GM21390 (cell line): ENCODE measurements at regions not wholly inside any gene's neighbourhood (a gene's known extent, or its start where the extent isn't known, plus 50 kb on each side); places are given as distances from the start of the nearest gene placed in this dataset.

Experiments used
- ATAC-seq: cut with Tn5 transposase; IDR thresholded peaks from one replicate; pipeline ENCODE4 v1.9.1; 2021; ENCODE audit not compliant: unreplicated experiment

- ATAC-seq, result no peak
Observed at GRCh38 chr4:134393592-134393991, 192.0 kb upstream of the PABPC4L start.

DNA sequence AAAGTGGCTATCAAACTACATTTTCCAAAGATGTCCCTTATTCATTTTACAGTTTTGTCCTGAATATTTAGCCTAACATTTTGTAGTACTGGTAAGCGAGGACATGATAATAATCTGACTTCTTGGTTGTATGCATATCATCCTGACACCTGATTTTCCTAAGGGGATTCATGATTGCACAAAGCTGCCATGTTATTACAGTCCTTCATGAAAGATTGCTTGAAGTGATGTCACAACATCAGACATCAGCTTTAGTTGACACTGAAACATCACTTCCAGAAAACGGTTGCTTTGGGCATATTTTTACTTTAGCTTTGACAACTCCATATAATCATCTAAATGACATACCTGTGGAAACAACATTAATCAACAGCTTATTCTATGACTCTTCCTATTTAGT, 188.7 kb upstream of the PABPC4L start:
- no peak for ATAC-seq

DNA sequence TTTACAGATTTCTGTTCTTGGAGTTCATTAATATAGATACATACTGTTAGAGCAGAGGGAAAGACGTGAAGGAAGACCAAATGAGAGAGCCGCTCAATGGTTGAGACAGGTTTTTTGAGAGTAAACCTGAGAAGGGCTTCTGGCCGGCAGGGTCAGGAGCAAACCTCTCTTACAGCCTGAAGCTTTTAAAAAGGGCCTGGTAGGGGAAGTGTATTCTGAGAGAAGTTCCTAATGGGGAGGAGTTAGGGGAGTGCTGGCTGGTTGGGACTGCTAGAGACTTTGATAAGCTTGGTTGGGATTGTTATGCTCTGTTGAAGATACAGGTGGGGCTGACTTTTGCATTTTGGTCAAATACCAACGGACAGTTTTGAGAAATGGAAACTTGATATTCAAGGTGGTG, 186.8 kb upstream of the PABPC4L start:
- no peak for ATAC-seq

DNA sequence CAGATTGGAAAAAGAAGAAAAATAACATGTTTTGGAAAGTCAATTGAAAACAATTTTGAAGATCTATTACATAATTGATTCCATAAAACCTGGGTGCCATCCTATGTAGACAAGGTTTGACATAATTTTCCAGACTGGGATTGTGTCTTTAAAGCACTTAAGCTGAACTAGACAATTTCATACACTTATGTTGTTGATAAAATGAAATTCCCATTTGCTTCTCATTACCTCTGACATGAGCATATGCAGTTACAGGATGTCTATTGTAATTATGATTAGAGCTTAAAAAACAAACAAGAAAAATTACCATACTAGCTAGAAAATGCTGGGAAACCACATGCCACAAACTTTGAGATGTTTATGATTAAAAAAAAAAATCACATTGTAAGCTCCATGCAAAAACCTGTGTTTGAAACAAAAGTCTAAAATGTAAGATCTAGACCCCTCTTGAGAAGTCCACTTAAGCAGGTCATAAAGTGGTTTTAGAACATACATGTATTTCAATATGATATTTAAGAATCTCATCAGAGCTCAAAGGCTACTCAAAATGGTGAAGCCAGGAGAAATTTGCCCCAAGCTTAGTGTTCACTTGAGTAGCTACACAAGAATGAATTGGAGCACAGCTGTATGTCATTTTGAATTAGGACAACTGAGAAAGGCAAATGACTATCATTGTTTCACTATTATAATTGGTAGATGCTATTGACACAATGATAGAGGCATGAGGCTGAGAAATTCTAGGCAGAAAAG, 181.1 kb upstream of the PABPC4L start:
- no peak for ATAC-seq

DNA sequence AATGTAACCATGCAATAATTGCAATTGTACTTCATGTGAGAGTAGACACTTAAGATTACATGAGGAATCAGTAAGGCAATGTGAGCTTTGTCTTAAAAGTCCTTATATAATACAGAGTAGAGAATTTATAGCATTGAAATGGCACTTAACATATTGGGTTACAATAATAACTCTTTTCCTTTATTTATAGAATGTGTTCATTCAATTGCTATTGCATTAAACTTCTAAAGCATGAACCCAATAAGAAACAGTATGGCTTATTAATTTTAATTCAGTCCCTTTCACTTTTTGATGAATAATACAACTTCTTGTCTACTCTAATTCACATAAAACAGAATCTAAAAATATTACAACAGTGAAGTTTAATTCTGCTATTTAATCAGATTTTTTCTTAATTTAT, 174.2 kb upstream of the PABPC4L start:
- ATAC-seq, result no peak

DNA sequence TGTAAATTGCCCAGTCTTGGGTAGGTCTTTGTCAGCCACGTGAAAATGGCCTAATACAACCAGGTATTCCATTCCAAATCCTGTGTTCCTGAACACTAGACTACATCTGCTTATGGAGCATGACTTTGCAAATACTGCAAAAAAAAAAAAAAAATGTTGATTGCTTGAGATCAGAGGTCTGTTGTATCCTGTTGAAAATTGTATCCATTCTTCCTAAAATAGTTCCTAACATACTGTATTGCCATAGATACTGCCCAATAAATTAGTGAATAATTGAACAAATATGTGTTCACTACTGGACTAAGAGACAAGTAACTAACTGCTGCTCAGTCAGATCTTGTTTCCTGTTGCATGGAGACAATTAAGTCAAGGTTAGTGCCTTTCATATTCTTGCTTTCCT, 164.3 kb upstream of the PABPC4L start:
- ATAC-seq, result no peak

DNA sequence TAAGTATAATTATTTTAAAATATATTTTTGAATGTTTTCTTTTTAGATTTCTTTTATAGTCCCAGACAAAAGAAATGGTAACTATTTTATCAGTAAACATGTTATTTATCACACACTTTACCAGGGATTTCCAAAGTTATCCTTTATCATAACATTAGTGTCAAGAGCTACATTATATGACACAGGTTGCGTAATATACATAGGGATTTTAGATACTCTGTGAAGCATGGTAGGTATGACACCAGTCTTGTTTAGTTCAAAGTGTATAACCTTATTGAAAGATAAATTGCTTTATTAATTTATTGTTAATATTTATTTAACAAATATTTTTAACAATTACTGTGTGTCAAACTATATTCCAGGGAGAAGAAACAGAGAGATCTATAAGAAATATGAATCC, 163.3 kb upstream of the PABPC4L start:
- ATAC-seq, result no peak

DNA sequence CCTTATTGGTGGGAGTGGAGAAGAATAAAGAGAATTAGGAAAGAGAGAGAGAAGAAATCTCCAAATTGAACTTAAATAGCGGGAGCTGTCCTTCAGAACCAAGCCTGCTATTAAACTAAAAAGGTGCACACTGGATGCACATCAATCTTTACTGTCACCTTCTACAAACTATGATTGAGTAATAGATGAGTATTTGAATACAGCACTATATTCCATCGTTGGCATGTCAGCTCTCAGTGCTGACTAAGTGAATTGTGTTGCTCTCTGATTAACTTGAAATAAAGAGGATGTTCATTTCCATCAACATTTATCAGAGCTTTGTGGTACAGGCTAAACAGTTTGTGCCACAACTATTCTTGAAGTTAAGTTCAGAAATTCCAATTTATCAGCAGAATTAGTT, 143.7 kb upstream of the PABPC4L start:
- ATAC-seq, result no peak

DNA sequence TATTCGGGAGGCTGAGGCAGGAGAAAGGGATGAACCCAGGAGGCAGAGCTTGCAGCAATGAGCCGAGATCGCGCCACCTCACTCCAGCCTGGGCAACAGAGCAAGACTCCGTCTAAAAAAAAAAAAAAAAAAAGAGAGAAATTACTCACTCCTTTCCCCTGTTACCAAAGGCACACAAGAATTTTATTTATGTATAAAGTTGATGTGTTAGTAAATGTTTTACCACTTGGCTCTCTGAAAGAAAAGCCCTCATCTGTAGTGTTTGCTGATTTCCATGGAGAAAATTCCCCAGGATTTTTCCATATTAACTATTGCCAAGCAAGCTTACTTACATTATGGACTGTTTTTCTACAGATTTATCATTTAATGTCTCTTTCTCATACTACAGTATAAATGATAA, 142.1 kb upstream of the PABPC4L start:
- ATAC-seq, result no peak

DNA sequence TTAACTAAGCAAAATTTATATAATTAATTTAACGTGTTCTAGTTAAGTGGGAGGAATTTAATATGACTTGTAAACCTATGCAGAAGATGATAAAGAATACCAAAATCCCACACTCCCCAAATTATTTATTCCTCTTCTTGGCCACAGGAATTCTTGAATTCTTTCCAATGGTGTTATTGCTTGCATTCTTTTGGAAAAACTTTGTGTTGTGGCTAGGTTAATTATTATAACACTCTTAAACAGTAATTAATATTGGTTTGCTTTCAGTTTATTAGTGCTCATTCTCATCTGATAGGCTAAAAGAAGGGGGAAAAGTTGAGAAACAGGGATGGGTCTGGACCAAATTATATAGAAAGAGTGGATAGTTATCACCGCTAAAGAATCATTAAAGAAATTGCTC, 141.5 kb upstream of the PABPC4L start:
- ATAC-seq, result no peak

GRCh38 chr4:134337574-134337973, 136.0 kb upstream of the PABPC4L start:
- ATAC-seq, result no peak

GRCh38 chr4:134328741-134329140, 127.2 kb upstream of the PABPC4L start:
- no peak for ATAC-seq

GRCh38 chr4:134327274-134328122, 125.9 kb upstream of the PABPC4L start:
- no peak for ATAC-seq

- no peak for ATAC-seq
Observed at GRCh38 chr4:134326866-134327265, 125.3 kb upstream of the PABPC4L start.

DNA sequence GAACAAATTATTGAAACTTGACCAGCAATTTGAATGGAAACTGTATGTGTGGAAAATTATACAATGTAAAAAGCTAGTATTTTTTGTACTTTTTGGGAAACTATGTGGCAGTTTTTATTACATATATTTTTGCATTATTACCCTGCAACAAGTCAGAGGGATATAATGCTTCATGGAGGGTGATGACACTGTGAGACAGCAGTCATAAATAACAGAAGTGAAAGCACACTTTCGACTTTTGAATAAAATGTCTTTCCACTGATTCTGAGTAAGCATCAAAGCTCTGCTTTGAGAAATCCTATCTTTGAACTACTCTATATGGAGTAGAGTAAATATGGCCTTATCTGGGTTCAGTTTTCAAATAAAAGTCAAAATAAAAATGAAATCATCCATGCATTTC, 122.6 kb upstream of the PABPC4L start:
- ATAC-seq, result no peak

DNA sequence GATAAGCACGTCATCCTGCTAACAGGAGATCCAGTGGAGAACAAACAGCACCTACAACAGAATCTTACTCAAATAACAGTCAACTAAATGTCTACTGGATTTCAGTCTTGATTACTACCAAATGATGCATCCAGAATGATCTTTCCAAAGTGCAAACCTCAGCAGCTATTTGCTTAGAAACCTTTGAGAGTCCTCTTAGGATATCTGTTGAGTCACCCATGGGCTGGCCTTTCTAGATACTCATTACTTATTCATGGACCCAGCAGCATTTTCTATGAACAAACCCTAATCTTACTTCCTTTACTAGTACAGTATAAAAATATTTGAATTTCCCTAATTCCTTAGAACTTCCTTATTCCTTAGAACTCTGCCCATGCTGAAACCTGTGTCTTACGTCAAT, 118.5 kb upstream of the PABPC4L start:
- no peak for ATAC-seq

DNA sequence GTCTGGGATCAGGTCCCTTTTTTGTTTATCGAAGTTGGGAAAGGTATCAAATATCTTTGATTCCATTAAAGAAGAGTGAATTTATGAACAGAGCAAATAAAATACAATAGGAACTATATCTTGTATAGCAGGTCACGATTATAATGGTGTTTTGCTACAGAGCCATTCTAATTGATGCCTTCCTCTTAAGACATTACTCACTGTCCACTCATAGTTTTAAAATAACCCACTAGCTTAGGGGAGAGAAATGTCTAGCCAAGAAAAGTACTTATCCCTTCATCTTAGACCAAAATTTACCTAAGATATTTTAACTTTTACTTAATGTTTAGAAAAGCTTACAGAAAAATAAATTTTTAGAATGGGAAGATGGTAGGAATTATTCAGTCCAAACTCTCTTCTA, 112.0 kb upstream of the PABPC4L start:
- no peak for ATAC-seq

GRCh38 chr4:134309715-134310114, 108.1 kb upstream of the PABPC4L start:
- ATAC-seq, result no peak

GRCh38 chr4:134308910-134309309, 107.3 kb upstream of the PABPC4L start:
- no peak for ATAC-seq

DNA sequence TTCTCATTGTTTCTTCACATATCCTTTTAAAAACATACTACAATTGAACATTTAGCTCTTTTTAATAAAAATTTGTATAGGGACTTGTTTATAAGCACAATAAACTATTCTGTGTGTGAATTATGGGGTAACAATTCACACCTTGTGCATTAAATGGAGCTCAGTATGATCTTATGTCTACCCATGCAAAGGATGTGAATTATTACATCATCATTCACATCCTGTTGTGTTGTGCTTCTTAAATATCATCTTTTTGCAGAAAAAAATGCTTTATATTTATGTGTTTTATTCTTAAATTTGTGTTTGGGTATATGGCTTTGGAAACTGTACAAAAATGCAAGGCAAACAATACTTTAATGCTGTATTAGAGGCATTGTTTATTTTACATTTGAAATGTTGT, 96.7 kb upstream of the PABPC4L start:
- ATAC-seq, result no peak

DNA sequence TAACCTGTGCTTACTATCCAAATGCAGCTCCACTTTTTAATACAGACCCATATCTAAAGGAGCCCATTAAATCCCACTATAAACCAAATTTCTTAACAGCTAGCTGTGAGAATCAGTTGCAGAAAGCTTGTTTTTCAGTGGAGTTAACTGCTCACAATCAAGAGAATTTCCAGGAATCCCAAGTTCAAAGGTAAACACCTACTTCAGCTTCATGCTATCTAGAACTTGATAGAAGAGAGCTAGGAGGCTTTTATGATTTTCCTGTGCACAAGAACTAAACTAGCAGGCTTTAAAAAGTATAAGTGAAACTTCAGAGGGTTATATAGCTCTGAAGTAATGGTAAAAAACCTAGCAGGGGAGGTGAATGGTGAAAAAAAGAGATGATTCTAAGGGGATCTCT, 96.2 kb upstream of the PABPC4L start:
- ATAC-seq, result no peak

DNA sequence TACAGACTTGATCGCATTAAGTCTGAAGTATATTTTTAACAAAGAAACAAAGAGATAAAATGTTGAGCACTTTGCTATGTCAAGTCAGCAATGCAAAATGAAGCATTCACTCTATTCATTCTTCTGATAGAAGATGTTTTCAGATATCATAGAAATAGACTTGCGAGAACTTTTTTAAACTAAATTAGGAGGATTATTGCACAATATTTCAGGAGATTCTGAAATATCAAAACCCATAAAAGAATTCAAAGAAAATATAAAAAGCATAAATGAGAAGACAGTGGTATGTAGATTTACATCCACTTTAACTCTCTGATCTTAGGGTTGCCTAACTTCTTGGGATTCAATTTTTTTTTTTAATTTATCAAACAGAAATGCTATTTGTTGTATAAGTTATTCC, 81.1 kb upstream of the PABPC4L start:
- ATAC-seq, result no peak

- ATAC-seq, result no peak
Observed at GRCh38 chr4:134278675-134279074, 77.1 kb upstream of the PABPC4L start.
